ENCODE measurements at regions not wholly inside any gene's neighbourhood (a gene's known extent, or its start where the extent isn't known, plus 50 kb on each side); places are given as distances from the start of the nearest gene placed in this dataset.

DNA sequence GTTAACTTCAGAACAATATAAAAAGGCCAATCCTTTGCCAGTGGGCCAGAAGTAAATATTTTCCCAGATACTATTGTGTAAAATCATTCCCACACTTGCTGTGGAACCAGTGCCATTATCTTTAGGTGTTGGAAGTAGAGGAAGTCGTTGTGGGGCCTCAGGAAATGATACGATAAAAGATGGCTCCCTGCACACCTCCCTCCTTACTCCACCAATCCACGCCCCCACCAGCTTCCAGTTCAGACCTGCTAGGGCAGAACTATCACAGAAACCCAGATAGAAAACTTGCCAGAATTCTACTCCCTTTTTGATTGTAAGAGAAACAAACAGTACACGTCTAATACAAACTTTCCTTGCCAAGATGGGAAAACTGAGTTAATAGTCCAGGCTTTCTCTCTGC, 173.0 kb upstream of the FMN2 start:
- TF ChIP-seq MAFK (IDR thresholded peaks at IDR 0.05; ENCODE audit: low read depth, low read length), result no peak
- TF ChIP-seq, protein P1, sequence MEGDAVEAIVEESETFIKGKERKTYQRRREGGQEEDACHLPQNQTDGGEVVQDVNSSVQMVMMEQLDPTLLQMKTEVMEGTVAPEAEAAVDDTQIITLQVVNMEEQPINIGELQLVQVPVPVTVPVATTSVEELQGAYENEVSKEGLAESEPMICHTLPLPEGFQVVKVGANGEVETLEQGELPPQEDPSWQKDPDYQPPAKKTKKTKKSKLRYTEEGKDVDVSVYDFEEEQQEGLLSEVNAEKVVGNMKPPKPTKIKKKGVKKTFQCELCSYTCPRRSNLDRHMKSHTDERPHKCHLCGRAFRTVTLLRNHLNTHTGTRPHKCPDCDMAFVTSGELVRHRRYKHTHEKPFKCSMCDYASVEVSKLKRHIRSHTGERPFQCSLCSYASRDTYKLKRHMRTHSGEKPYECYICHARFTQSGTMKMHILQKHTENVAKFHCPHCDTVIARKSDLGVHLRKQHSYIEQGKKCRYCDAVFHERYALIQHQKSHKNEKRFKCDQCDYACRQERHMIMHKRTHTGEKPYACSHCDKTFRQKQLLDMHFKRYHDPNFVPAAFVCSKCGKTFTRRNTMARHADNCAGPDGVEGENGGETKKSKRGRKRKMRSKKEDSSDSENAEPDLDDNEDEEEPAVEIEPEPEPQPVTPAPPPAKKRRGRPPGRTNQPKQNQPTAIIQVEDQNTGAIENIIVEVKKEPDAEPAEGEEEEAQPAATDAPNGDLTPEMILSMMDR (IDR thresholded peaks at IDR 0.05; ENCODE audit: control extremely low read depth in 1 of 3, insufficient read depth in 1 of 3, low read depth in 1 of 3, low read length in 3 of 3), result no peak
- no peak for TF ChIP-seq SP1 (IDR thresholded peaks at IDR 0.05; ENCODE audit: low read depth, low read length)
- no peak for TF ChIP-seq POLR2A (IDR thresholded peaks at IDR 0.05; ENCODE audit: control extremely low read depth in 1 of 2, low read depth in 2 of 2, low read length in 2 of 2)

Data from H1 (cell line).